ENCODE measurements at regions not wholly inside any gene's neighbourhood (a gene's known extent, or its start where the extent isn't known, plus 50 kb on each side); places are given as distances from the start of the nearest gene placed in this dataset.

DNA sequence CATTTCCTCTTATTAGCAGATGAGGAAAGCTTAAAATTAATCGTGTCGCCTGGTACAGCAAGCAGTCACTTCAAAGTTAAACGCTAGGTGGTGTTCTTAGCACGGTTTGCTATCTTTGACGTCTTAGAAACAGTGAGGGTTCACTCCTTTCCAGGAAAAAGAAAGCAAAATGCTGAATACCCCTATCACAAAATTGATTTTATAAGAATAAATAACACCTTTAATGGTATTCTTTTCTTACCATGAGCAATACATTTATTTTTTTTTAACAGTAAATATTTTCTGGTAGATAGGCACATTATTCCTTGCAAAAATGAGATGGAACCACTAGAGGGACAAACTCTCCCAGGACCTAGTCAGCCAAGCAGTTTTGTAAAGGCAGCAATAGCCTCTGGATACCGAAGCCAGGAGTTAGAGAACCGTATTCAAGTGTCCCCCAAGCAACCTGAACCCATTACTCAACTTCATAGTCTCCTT, 153.9 kb downstream of the KDR start:
- Histone ChIP-seq H3K9me3 (ENCODE audit: insufficient read depth, low read length) (no peaks in the 10 kb centered on the region), H3K36me3 (ENCODE audit: low read length) (no peaks in the 10 kb centered on the region), H3K27ac (ENCODE audit: low read depth, low read length) (no peak overlapping the region), H3K4me3 (ENCODE audit: insufficient read depth, low read length, poor library complexity, severe bottlenecking) (no peak overlapping the region), H3K79me2 (ENCODE audit: insufficient read depth, low read length) (no peaks in the 10 kb centered on the region), H3K27me3 (ENCODE audit: low read length) (no peaks in the 10 kb centered on the region), H4K20me1 (ENCODE audit: low read depth, low read length) (no peaks in the 10 kb centered on the region), H3K9me2 (replicated peaks; ENCODE audit: insufficient read depth, low read length) (no peaks in the 10 kb centered on the region), H3K9ac (ENCODE audit: low read length) (no peak overlapping the region), H2AFZ (ENCODE audit: low read depth, low read length, severe bottlenecking) (no peak overlapping the region), H3F3A (ENCODE audit: insufficient read depth) (no peaks in the 10 kb centered on the region), H3K4me2 (ENCODE audit: low read depth, low read length, poor library complexity, severe bottlenecking) (no peak overlapping the region)
- TF ChIP-seq, protein P1, sequence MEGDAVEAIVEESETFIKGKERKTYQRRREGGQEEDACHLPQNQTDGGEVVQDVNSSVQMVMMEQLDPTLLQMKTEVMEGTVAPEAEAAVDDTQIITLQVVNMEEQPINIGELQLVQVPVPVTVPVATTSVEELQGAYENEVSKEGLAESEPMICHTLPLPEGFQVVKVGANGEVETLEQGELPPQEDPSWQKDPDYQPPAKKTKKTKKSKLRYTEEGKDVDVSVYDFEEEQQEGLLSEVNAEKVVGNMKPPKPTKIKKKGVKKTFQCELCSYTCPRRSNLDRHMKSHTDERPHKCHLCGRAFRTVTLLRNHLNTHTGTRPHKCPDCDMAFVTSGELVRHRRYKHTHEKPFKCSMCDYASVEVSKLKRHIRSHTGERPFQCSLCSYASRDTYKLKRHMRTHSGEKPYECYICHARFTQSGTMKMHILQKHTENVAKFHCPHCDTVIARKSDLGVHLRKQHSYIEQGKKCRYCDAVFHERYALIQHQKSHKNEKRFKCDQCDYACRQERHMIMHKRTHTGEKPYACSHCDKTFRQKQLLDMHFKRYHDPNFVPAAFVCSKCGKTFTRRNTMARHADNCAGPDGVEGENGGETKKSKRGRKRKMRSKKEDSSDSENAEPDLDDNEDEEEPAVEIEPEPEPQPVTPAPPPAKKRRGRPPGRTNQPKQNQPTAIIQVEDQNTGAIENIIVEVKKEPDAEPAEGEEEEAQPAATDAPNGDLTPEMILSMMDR (IDR thresholded peaks at IDR 0.05; ENCODE audit: insufficient read depth, low read length, poor library complexity, severe bottlenecking): peak; percentile 14
- TF ChIP-seq EZH2phosphoT487 (conservative IDR thresholded peaks at IDR 0.05; ENCODE audit: low read length): no peak

- Histone ChIP-seq H3K4me3 (ENCODE audit: insufficient read depth, low read length, poor library complexity, severe bottlenecking) (no peak overlapping the region), H3K27me3 (ENCODE audit: low read length) (no peaks in the 10 kb centered on the region), H3K9ac (ENCODE audit: low read length) (no peak overlapping the region), H3F3A (ENCODE audit: insufficient read depth) (no peaks in the 10 kb centered on the region), H3K79me2 (ENCODE audit: insufficient read depth, low read length) (no peaks in the 10 kb centered on the region), H4K20me1 (ENCODE audit: low read depth, low read length) (no peaks in the 10 kb centered on the region), H3K9me2 (replicated peaks; ENCODE audit: insufficient read depth, low read length) (no peaks in the 10 kb centered on the region), H3K9me3 (ENCODE audit: insufficient read depth, low read length) (no peaks in the 10 kb centered on the region), H2AFZ (ENCODE audit: low read depth, low read length, severe bottlenecking) (no peak overlapping the region), H3K27ac (ENCODE audit: low read depth, low read length) (no peak overlapping the region), H3K4me2 (ENCODE audit: low read depth, low read length, poor library complexity, severe bottlenecking) (no peak overlapping the region), H3K36me3 (ENCODE audit: low read length) (no peaks in the 10 kb centered on the region)
- TF ChIP-seq, protein P1 (IDR thresholded peaks at IDR 0.05; ENCODE audit: insufficient read depth, low read length, poor library complexity, severe bottlenecking): no peak
- TF ChIP-seq EZH2phosphoT487 (conservative IDR thresholded peaks at IDR 0.05; ENCODE audit: low read length): no peak
Observed at GRCh38 chr4:54967289-54967688, 158.1 kb downstream of the KDR start.

DNA sequence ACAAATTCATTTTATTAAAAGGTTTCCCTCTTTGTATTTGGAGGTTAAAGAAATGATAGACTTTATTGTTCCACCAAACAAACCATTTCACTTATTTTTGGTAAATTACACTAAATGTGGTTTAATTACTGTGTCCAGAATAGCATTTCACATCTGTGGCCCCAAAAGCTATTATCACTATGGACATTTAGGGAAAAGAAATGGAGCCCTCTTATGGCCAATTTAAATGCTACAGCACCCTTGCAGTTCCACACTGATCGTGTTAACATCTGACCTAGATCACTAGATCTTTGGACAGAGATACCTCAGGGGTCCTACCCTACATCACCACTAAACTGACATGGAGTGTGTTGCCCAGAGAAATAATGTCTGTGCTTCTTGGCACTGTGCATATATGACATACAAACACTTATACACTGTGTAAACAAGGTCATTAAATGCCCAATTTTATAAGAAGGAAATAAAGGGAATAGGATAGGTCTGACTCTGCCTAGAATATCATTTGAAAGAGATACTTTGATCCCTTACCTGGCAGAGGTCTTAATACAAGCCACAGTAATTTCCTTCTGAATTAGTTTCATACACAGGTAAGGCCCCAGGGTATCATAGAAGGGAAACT, 163.9 kb downstream of the KDR start:
- Histone ChIP-seq H3K36me3 (ENCODE audit: low read length) (no peaks in the 10 kb centered on the region), H4K20me1 (ENCODE audit: low read depth, low read length) (no peaks in the 10 kb centered on the region), H3K27ac (ENCODE audit: low read depth, low read length) (no peak overlapping the region), H3K9ac (ENCODE audit: low read length) (no peak overlapping the region), H3F3A (ENCODE audit: insufficient read depth) (no peaks in the 10 kb centered on the region), H3K9me3 (ENCODE audit: insufficient read depth, low read length) (no peaks in the 10 kb centered on the region), H3K27me3 (ENCODE audit: low read length) (no peaks in the 10 kb centered on the region), H3K9me2 (replicated peaks; ENCODE audit: insufficient read depth, low read length) (no peaks in the 10 kb centered on the region), H3K4me2 (ENCODE audit: low read depth, low read length, poor library complexity, severe bottlenecking) (no peak overlapping the region), H3K4me3 (ENCODE audit: insufficient read depth, low read length, poor library complexity, severe bottlenecking) (no peak overlapping the region), H2AFZ (ENCODE audit: low read depth, low read length, severe bottlenecking) (no peak overlapping the region), H3K79me2 (ENCODE audit: insufficient read depth, low read length) (no peaks in the 10 kb centered on the region)
- TF ChIP-seq, protein P1 (IDR thresholded peaks at IDR 0.05; ENCODE audit: insufficient read depth, low read length, poor library complexity, severe bottlenecking): no peak
- no peak for TF ChIP-seq EZH2phosphoT487 (conservative IDR thresholded peaks at IDR 0.05; ENCODE audit: low read length)

Data from SU-DHL-6 (cell line).